A673 (cell line): ENCODE measurements at regions not wholly inside any gene's neighbourhood (a gene's known extent, or its start where the extent isn't known, plus 50 kb on each side); places are given as distances from the start of the nearest gene placed in this dataset.

ENCODE experiments used
- BruUV-seq: library from RNA; stranded (reverse); fragments of 400-500 nt; replicated peaks from 2 replicates; lab custom pipeline; 2021; lab: Mats Ljungman, UMichigan
- CTCF ChIA-PET: fragments of 300-600 bp; sonication (Branson Sonifier 250); formaldehyde crosslinking; loops from one replicate; lab custom pipeline; 2022; ENCODE audit warnings: antibody characterized with exemption; lab: Charles Lee
- POLR2A ChIA-PET: fragments of 300-600 bp; sonication (Branson Sonifier 250); formaldehyde crosslinking; loops from one replicate; lab custom pipeline; 2022; ENCODE audit warnings: antibody characterized with exemption; ENCODE audit not compliant: low non-redundant PET; lab: Charles Lee
- DNase-seq: peaks from one replicate; pipeline ENCODE4 v3.0.0-alpha.2; 2015; ENCODE audit warnings: low spot score
- H3K27ac ChIP-seq: fragments of 200-600 bp; sonication (generic); 2 replicates; pipeline ENCODE4 v1.5.1; 2016; ENCODE audit warnings: mixed run types, low read depth, mild to moderate bottlenecking, mixed read lengths, antibody characterized with exemption, low read length; ENCODE audit not compliant: poor library complexity, severe bottlenecking
- H3K27me3 ChIP-seq: fragments of 200-600 bp; sonication (generic); replicated peaks from 2 replicates; pipeline ENCODE4 v1.6.1; 2017; ENCODE audit warnings: mixed run types, low read depth, mild to moderate bottlenecking, mixed read lengths, antibody characterized with exemption, low read length; ENCODE audit not compliant: insufficient read depth, poor library complexity
- H3K36me3 ChIP-seq: fragments of 200-600 bp; sonication (generic); 2 replicates; pipeline ENCODE4 v1.6.1; 2016; ENCODE audit warnings: mixed run types, mild to moderate bottlenecking, mixed read lengths, antibody characterized with exemption, low read length; ENCODE audit not compliant: insufficient read depth, poor library complexity, severe bottlenecking
- H3K4me1 ChIP-seq: fragments of 200-600 bp; sonication (generic); 2 replicates; pipeline ENCODE4 v1.6.1; 2017; ENCODE audit warnings: mixed run types, mild to moderate bottlenecking, mixed read lengths, antibody characterized with exemption, low read length; ENCODE audit not compliant: insufficient read depth, poor library complexity, severe bottlenecking
- H3K4me3 ChIP-seq: fragments of 200-600 bp; sonication (generic); 2 replicates; pipeline ENCODE4 v1.5.1; 2016; ENCODE audit warnings: low read depth, mixed run types, mild to moderate bottlenecking, mixed read lengths, low read length; ENCODE audit not compliant: poor library complexity, severe bottlenecking
- H3K9me3 ChIP-seq: fragments of 200-600 bp; sonication (generic); 2 replicates; pipeline ENCODE4 v1.6.1; 2016; ENCODE audit warnings: mixed run types, low read depth, mild to moderate bottlenecking, mixed read lengths, antibody characterized with exemption, low read length; ENCODE audit not compliant: poor library complexity, severe bottlenecking
- EZH2 ChIP-seq: fragments of 200-600 bp; sonication (generic); IDR thresholded peaks from 2 replicates; pipeline ENCODE4 v1.6.1; 2017; ENCODE audit warnings: borderline replicate concordance, low read depth, mild to moderate bottlenecking, mixed read lengths, antibody characterized with exemption, low read length; ENCODE audit not compliant: poor library complexity, severe bottlenecking
- intact Hi-C: fragments of 100-400 bp; cut with micrococcal nuclease; formaldehyde crosslinking; loops from one replicate; pipeline ENCODE4 v1.10.0; 2022; ENCODE audit not compliant: unreplicated experiment
- TF ChIP-seq, protein P1 (sequence below): fragments of 300-800, 200-600 bp; sonication (generic); conservative IDR thresholded peaks from 2 replicates; pipeline ENCODE4 v1.5.1; 2017; ENCODE audit warnings: low read depth, mild to moderate bottlenecking, antibody characterized with exemption, low read length, moderate library complexity, mixed read lengths

- BruUV-seq = no TSS peak
- Histone ChIP-seq H3K27me3 (no peaks in the 10 kb centered on the region), H3K9me3 (no peaks in the 10 kb centered on the region), H3K27ac (no peak overlapping the region), H3K36me3 (no peaks in the 10 kb centered on the region), H3K4me3 (no peak overlapping the region), H3K4me1 (no peaks in the 10 kb centered on the region)
- ChIA-PET CTCF (no interaction called here), POLR2A (no interaction called here)
- TF ChIP-seq, protein P1, sequence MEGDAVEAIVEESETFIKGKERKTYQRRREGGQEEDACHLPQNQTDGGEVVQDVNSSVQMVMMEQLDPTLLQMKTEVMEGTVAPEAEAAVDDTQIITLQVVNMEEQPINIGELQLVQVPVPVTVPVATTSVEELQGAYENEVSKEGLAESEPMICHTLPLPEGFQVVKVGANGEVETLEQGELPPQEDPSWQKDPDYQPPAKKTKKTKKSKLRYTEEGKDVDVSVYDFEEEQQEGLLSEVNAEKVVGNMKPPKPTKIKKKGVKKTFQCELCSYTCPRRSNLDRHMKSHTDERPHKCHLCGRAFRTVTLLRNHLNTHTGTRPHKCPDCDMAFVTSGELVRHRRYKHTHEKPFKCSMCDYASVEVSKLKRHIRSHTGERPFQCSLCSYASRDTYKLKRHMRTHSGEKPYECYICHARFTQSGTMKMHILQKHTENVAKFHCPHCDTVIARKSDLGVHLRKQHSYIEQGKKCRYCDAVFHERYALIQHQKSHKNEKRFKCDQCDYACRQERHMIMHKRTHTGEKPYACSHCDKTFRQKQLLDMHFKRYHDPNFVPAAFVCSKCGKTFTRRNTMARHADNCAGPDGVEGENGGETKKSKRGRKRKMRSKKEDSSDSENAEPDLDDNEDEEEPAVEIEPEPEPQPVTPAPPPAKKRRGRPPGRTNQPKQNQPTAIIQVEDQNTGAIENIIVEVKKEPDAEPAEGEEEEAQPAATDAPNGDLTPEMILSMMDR = no peak
- TF ChIP-seq EZH2 = no peak
- DNase-seq = no peak
- intact Hi-C loops = no loop called here
Measured at GRCh38 chr10:8987712-8988111, 933.2 kb downstream of the GATA3 start.

DNA sequence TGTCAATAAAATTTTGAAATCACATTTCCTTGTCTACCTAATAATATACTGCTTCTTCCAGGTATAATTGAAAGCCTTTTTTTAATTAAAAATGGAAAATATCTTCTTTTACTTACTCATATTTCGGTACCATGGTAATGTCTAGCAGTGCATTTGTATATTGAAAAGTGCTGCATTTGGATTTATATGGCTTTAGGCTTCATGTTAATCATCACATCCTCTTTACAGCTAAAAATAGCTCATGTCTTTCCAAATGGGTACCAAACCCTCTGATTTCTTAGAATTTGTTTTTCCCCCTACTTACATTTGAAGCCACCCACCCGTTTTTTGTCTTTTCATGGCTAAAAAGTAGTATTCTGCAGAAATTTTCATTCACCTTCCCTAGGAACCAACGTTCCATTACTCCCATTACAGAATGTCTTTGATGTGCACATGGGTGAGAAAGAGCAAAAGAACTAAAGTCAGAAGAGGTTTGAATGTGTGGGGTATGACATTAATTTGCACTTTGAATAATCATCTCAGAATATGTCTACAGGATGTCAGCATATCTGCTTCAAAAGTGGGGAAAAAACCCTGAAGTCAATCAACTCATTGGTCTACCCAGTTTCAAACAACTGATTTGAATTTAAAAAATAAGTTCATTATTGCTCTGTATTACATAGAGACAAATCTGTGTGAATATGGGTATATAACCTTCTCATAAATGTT is 935.9 kb downstream of the GATA3 start:
- POLR2A ChIA-PET = no interaction called here

GRCh38 chr10:8992009-8992408 is 937.5 kb downstream of the GATA3 start:
- CTCF ChIA-PET = no interaction called here
- DNase-seq = no peak
- Histone ChIP-seq H3K36me3 (no peaks in the 10 kb centered on the region), H3K27me3 (no peaks in the 10 kb centered on the region), H3K4me1 (no peaks in the 10 kb centered on the region), H3K27ac (no peak overlapping the region), H3K9me3 (no peaks in the 10 kb centered on the region), H3K4me3 (no peak overlapping the region)
- TF ChIP-seq, protein P1 = no peak
- TF ChIP-seq EZH2 = no peak
- POLR2A ChIA-PET = no interaction called here
- BruUV-seq = no TSS peak
- intact Hi-C loops = no loop called here

More for the DNA sequence above, 935.9 kb downstream of the GATA3 start:
- Histone ChIP-seq H3K4me3 (no peak overlapping the region), H3K27ac (no peak overlapping the region), H3K27me3 (no peaks in the 10 kb centered on the region), H3K9me3 (no peaks in the 10 kb centered on the region), H3K36me3 (no peaks in the 10 kb centered on the region), H3K4me1 (no peaks in the 10 kb centered on the region)
- intact Hi-C loops = no loop called here
- no TSS peak for BruUV-seq
- TF ChIP-seq, protein P1 = no peak
- no peak for TF ChIP-seq EZH2
- CTCF ChIA-PET = no interaction called here
- DNase-seq = no peak
